IMR-90 (cell line): ENCODE measurements at regions not wholly inside any gene's neighbourhood (a gene's known extent, or its start where the extent isn't known, plus 50 kb on each side); places are given as distances from the start of the nearest gene placed in this dataset.

Source experiments
- ATAC-seq: fragments of 200-7000 bp; cut with Tn5 transposase; 2 replicates; pipeline ENCODE4 v1.9.1; 2020; ENCODE audit warnings: low read depth, mild to moderate bottlenecking, moderate library complexity
- BruUV-seq: library from RNA; stranded (reverse); fragments of 400-500 nt; replicated peaks from 2 replicates; lab custom pipeline; 2021; lab: Mats Ljungman, UMichigan
- CTCF ChIA-PET: fragments of 300-600 bp; formaldehyde crosslinking; extraction: SDS; loops from one replicate; lab custom pipeline; 2021; ENCODE audit warnings: antibody characterized with exemption; lab: Yijun Ruan, JAX
- POLR2A ChIA-PET: fragments of 300-600 bp; sonication (Branson Sonifier 250); formaldehyde crosslinking; loops from one replicate; lab custom pipeline; 2022; ENCODE audit warnings: antibody characterized with exemption; ENCODE audit not compliant: unreplicated experiment; lab: Charles Lee
- DNase-seq: peaks from one replicate; pipeline ENCODE4 v3.0.0; 2013
- H2AFZ ChIP-seq: replicated peaks from 2 replicates; pipeline ENCODE3; 2013; ENCODE audit warnings: low read length, mild to moderate bottlenecking; ENCODE audit not compliant: poor library complexity
- H2AK5ac ChIP-seq: 2 replicates; pipeline ENCODE4 v1.6.1; 2013; ENCODE audit warnings: low read depth, low read length, inconsistent platforms
- H2AK9ac ChIP-seq: replicated peaks from 2 replicates; pipeline ENCODE3; 2013; ENCODE audit warnings: mild to moderate bottlenecking, low read depth, low read length, moderate library complexity; ENCODE audit not compliant: poor library complexity
- H2BK120ac ChIP-seq: 2 replicates; pipeline ENCODE4 v1.6.1; 2013; ENCODE audit warnings: low read depth, low read length, inconsistent platforms
- H2BK15ac ChIP-seq: 3 replicates; pipeline ENCODE4 v1.6.1; 2013; ENCODE audit warnings: low read depth, low read length, inconsistent platforms
- H2BK20ac ChIP-seq: 2 replicates; pipeline ENCODE4 v1.6.1; 2013; ENCODE audit warnings: low read depth, mild to moderate bottlenecking, inconsistent platforms, low read length, moderate library complexity
- H2BK5ac ChIP-seq: 2 replicates; pipeline ENCODE4 v1.6.1; 2013; ENCODE audit warnings: mild to moderate bottlenecking, low read depth, low read length, inconsistent platforms; ENCODE audit not compliant: poor library complexity, severe bottlenecking
- H3K14ac ChIP-seq: replicated peaks from 2 replicates; pipeline ENCODE4 v1.6.1; 2013; ENCODE audit warnings: low read depth, low read length, inconsistent platforms
- H3K18ac ChIP-seq: 2 replicates; pipeline ENCODE4 v1.6.1; 2013; ENCODE audit warnings: low read depth, low read length, control low read depth
- H3K23ac ChIP-seq: 2 replicates; pipeline ENCODE4 v1.6.1; 2013; ENCODE audit warnings: low read depth, low read length, inconsistent platforms
- H3K27ac ChIP-seq: 2 replicates; pipeline ENCODE4 v1.5.1; 2013; ENCODE audit warnings: mild to moderate bottlenecking, control low read depth, low read length; ENCODE audit not compliant: insufficient read depth
- H3K27me3 ChIP-seq: 2 replicates; pipeline ENCODE4 v1.6.1; 2013; ENCODE audit warnings: low read length; ENCODE audit not compliant: control insufficient read depth, insufficient read depth
- H3K36me3 ChIP-seq: 2 replicates; pipeline ENCODE4 v1.6.1; 2013; ENCODE audit warnings: low read length, mixed read lengths; ENCODE audit not compliant: control insufficient read depth, insufficient read depth
- H3K4ac ChIP-seq: 2 replicates; pipeline ENCODE4 v1.6.1; 2013; ENCODE audit warnings: low read depth, low read length, inconsistent platforms
- H3K4me1 ChIP-seq: 2 replicates; pipeline ENCODE4 v1.6.1; 2013; ENCODE audit warnings: low read length, mixed read lengths; ENCODE audit not compliant: control insufficient read depth, insufficient read depth
- H3K4me2 ChIP-seq: 2 replicates; pipeline ENCODE4 v1.6.1; 2013; ENCODE audit warnings: low read depth, mild to moderate bottlenecking, control low read depth, low read length, moderate library complexity
- H3K4me3 ChIP-seq: 2 replicates; pipeline ENCODE4 v1.5.1; 2013; ENCODE audit warnings: low read depth, mild to moderate bottlenecking, control low read depth, low read length, moderate library complexity; ENCODE audit not compliant: insufficient read depth
- H3K56ac ChIP-seq: 2 replicates; pipeline ENCODE4 v1.6.1; 2013; ENCODE audit warnings: low read length, inconsistent platforms; ENCODE audit not compliant: insufficient read depth; ENCODE audit errors: extremely low read depth
- H3K79me1 ChIP-seq, 2 experiments: 2 replicates each; pipeline ENCODE4 v1.6.1; 2013; ENCODE audit warnings: low read length in 2 of 2, inconsistent platforms in 1 of 2, low read depth in 1 of 2
- H3K9ac ChIP-seq: 2 replicates; pipeline ENCODE4 v1.6.1; 2013; ENCODE audit warnings: low read depth, low read length, control low read depth
- H3K9me1 ChIP-seq: 2 replicates; pipeline ENCODE4 v1.6.1; 2013; ENCODE audit warnings: low read length, inconsistent platforms; ENCODE audit not compliant: insufficient read depth
- H3K9me3 ChIP-seq: 2 replicates; pipeline ENCODE4 v1.6.1; 2013; ENCODE audit warnings: low read length; ENCODE audit not compliant: control insufficient read depth, insufficient read depth
- H4K20me1 ChIP-seq: 2 replicates; pipeline ENCODE4 v1.6.1; 2013; ENCODE audit warnings: low read length, inconsistent platforms; ENCODE audit not compliant: insufficient read depth
- H4K5ac ChIP-seq: 2 replicates; pipeline ENCODE4 v1.6.1; 2013; ENCODE audit warnings: mild to moderate bottlenecking, low read depth, low read length, control low read depth
- H4K8ac ChIP-seq, 2 experiments: 2 replicates each; pipeline ENCODE4 v1.6.1; 2013; ENCODE audit warnings: low read depth in 2 of 2, low read length in 2 of 2, control low read depth in 1 of 2, inconsistent platforms in 1 of 2
- H4K91ac ChIP-seq: 2 replicates; pipeline ENCODE4 v1.6.1; 2013; ENCODE audit warnings: low read depth, low read length, inconsistent platforms; ENCODE audit not compliant: insufficient read depth
- BHLHE40 ChIP-seq: fragments of 150-350 bp; IDR thresholded peaks from 2 replicates; pipeline ENCODE4 v1.6.1; 2016; ENCODE audit warnings: mild to moderate bottlenecking, low read depth, low read length
- CEBPB ChIP-seq: IDR thresholded peaks from 2 replicates; pipeline ENCODE4 v1.6.1; 2012; ENCODE audit warnings: low read depth, low read length, improper control_type of control experiment
- CTCF ChIP-seq: conservative IDR thresholded peaks from 2 replicates; pipeline ENCODE4 v1.5.1; 2012; ENCODE audit warnings: mild to moderate bottlenecking, low read depth, low read length, improper control_type of control experiment
- FOS ChIP-seq: fragments of 150-350 bp; IDR thresholded peaks from 2 replicates; pipeline ENCODE4 v1.6.1; 2016; ENCODE audit warnings: low read depth, low read length
- MAFK ChIP-seq: IDR thresholded peaks from 2 replicates; pipeline ENCODE4 v1.6.1; 2012; ENCODE audit warnings: low read depth, low read length, improper control_type of control experiment
- RFX5 ChIP-seq: IDR thresholded peaks from 2 replicates; pipeline ENCODE4 v1.8.0; 2012; ENCODE audit warnings: low read depth, mild to moderate bottlenecking, low read length, moderate library complexity
- WGBS, 2 experiments: methylation state at CpG; one replicate each; pipeline versions ENCODE4 v1.1.5 to v1.1.7; 2013; ENCODE audit warnings: missing lambda C conversion rate in 2 of 2; ENCODE audit not compliant: insufficient read length in 1 of 2; ENCODE audit errors: extremely low coverage in 2 of 2; 5-methylcytosine and 5-hydroxymethylcytosine counted together
- dilution Hi-C: fragments of 300-500 bp; cut with HindIII; formaldehyde crosslinking; loops from one replicate; pipeline ENCODE4 v1.14.3; 2018; ENCODE audit warnings: low sequenced_read_pairs; ENCODE audit not compliant: unreplicated experiment
- in situ Hi-C: fragments of 300-500 bp; cut with MboI; formaldehyde crosslinking; loops from 3 replicates; pipeline ENCODE4 v1.14.3; 2019; ENCODE audit warnings: low sequenced_read_pairs, inconsistent platforms, mixed read lengths
- intact Hi-C: fragments of 100-400 bp; cut with micrococcal nuclease; formaldehyde crosslinking; loops from 2 replicates; pipeline ENCODE4 v1.10.0; 2022

GRCh38 chr2:191476901-191477300, 201.0 kb upstream of the NABP1 start:
- Histone ChIP-seq H2BK20ac (no peak overlapping the region), H3K4me3 (no peak overlapping the region), H4K5ac (no peak overlapping the region), H3K56ac (no peak overlapping the region), H3K4me2 (no peak overlapping the region), H3K79me1 (no peaks in the 10 kb centered on the region), H2AK9ac (no peak overlapping the region), H2BK5ac (no peak overlapping the region), H4K20me1 (no peaks in the 10 kb centered on the region), H3K4me1 (no peaks in the 10 kb centered on the region), H4K91ac (no peak overlapping the region), H3K14ac (no peak overlapping the region), H3K27ac (no peak overlapping the region), H3K9me1 (no peaks in the 10 kb centered on the region), H4K8ac (no peak overlapping the region), H3K27me3 (no peaks in the 10 kb centered on the region), H2BK15ac (no peak overlapping the region), H3K18ac (no peak overlapping the region), H3K9ac (no peak overlapping the region), H3K4ac (no peak overlapping the region), H2AK5ac (no peak overlapping the region), H2AFZ (no peak overlapping the region), H3K36me3 (no peaks in the 10 kb centered on the region), H3K9me3 (peaks cover 6% of the 10 kb centered on the region), H2BK120ac (no peak overlapping the region), H3K23ac (no peak overlapping the region)
- no peak for DNase-seq
- 100% methylated on average over 2 of the region's 5 CpGs; no CpG with 5 or more reads in 1 of the 2 experiments for WGBS, 2 experiments
- dilution Hi-C loops (no loop called here), intact Hi-C loops (loop anchor here (5.0 kb wide), 1 partner anchor 35 kb away; no protein-coding TSS in a partner anchor), in situ Hi-C loops (no loop called here)
- POLR2A ChIA-PET: no interaction called here
- TF ChIP-seq FOS: no peak
- no peak for TF ChIP-seq BHLHE40
- TF ChIP-seq MAFK: no peak
- TF ChIP-seq RFX5: no peak
- TF ChIP-seq CTCF: no peak
- no peak for TF ChIP-seq CEBPB
- CTCF ChIA-PET: no interaction called here
- no TSS peak for BruUV-seq
- ATAC-seq: no peak
